CD4-positive, alpha-beta T cell treated with Interleukin-1 beta for 1 hour (primary cell): ENCODE measurements at regions not wholly inside any gene's neighbourhood (a gene's known extent, or its start where the extent isn't known, plus 50 kb on each side); places are given as distances from the start of the nearest gene placed in this dataset.
"Not testable (repeated sequence)": the region's sequence is repeated elsewhere in the genome, so short reads cannot be mapped to it uniquely, and the experiment has no call there.

Source experiments
- DNase-seq, 2 donors: peaks; one replicate each; pipeline ENCODE4 v3.0.0-alpha.2; 2020 to 2022

GRCh38 chr4:108454227-108454626 is 166.1 kb upstream of the RPL34 start:
- no peak for DNase-seq

DNA sequence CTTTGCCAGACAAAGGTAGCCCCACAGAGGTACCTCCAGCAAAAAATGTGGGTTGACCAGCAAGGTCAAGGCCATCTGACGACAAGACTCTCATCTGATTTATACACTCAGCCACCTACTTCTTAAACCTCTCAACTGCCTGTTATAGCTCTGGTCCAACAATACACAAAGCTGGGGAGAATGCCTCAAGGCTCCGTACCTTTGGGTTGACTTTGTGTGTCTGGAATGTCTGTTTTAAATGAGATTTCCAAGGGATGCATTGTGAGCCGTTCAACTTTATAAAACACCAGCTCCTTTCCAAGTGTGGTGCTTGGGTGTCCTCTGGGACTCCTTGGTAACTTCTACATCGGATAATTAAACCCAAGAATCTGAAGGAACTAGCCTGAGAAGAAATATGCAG is 167.0 kb upstream of the RPL34 start:
- DNase-seq, result no peak

DNA sequence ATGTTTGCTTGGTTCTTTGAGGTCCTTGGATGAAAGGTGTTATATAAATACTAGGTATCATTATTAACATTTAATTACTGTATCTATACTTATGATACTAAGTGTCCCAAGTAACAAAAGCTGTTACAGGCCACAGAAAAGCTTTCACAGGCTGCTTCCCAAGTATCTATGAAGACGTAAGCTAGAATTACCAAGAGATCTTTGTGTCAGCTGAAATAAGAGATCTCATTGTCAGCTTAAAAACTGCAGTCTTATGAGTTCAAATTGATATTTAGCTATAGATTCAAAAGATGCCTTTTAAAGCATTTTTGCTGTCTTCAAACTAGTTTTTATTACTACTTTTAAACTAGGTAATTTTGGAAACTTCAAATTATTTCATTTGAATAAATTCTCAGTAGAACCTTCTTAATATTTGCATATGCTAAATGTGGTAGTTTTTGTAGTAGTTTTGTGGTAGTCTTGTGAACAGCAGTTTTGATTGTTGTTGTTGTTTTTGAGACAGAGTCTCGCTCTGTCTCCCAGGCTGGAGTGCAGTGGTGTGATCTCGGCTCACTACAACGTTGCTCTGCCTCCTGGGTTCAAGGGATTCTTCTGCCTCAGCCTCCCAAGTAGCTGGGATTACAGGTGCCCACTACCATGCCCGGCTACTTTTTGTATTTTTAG is 170.0 kb upstream of the RPL34 start:
- DNase-seq, result no peak

DNA sequence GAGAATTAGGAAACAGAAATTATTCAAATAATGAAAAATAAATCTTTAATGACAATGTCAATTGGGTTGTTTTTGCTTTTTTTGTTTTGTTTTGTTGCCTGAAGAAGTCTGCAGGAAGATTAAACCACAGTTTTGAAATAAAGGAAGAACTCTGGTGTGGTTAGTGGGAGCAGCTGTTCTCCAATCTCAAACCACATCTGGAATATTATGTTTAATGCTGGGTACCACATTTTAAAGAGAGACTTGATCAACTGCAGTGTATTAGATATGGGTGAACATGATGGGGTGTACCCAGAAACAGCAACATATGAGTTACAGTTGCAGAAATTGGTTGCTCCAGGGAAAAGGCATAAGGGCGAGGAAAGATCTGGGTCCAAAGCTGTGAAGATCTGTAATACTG is 171.2 kb upstream of the RPL34 start:
- no peak for DNase-seq

GRCh38 chr4:108446556-108446955 is 173.8 kb upstream of the RPL34 start:
- DNase-seq, result no peak

GRCh38 chr4:108445716-108446115 is 174.7 kb upstream of the RPL34 start:
- DNase-seq, result no peak

GRCh38 chr4:108443585-108443984 is 176.8 kb upstream of the RPL34 start:
- no peak for DNase-seq

DNA sequence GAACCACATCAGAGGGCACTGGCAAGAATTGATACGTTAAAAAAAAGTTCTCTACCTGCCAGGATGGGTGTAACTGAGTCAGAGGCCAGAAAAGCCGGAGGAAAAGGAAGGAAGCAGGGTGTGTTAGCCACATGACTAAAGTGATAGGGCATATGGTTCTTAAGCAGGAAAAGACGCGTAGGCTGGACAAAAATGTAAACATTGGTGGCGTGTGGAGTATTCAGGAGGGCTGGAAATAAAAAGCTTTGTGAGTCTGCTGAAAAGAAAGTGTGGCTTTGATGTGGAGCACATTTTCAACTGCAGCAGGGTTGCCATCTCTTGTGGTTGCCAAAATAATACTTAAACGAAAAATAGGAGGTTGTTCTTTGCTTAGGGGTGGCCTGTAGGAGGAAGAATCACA is 186.5 kb upstream of the RPL34 start:
- DNase-seq, result peak; percentile 8 to 50

DNA sequence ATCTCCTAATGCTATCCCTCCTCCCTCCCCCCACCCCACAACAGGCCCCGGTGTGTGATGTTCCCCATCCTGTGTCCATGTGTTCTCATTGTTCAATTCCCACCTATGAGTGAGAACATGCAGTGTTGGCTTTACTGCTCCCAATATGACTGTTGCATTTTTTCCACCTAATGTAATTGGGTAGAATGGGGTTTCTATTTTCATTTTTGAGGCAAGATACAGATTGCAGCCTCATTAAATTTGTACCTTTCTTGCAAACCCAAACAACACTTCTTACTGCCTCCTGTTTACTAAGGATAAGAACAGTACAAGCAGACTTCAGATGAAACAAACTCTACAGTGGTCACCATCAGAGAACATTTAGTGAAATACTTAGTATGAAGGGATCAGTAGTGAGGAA is 187.0 kb upstream of the RPL34 start:
- not testable (repeated sequence) for DNase-seq

DNA sequence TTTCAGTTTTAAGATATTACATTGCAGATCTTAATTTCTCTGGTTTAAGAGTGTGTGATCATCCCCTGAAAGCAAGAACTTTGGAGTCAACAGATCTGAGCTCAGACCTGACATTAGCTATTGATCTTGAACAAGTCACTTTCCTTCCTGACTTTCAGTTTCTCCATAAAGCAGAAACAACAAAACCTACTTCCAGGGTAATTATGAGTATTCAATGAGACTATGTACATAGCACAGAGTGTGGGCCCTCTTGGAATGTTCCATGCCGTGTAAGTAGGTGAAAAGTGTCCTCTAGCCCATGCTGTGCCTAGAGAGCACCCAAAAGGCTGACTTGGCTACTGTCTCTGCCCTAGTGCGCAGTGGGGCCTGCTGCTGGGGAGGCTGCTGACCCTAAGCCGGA is 188.0 kb upstream of the RPL34 start:
- no peak for DNase-seq

- no peak for DNase-seq
Observed at GRCh38 chr4:108431986-108432385, 188.4 kb upstream of the RPL34 start.

GRCh38 chr4:108430921-108431320 is 189.5 kb upstream of the RPL34 start:
- DNase-seq, result no peak

DNA sequence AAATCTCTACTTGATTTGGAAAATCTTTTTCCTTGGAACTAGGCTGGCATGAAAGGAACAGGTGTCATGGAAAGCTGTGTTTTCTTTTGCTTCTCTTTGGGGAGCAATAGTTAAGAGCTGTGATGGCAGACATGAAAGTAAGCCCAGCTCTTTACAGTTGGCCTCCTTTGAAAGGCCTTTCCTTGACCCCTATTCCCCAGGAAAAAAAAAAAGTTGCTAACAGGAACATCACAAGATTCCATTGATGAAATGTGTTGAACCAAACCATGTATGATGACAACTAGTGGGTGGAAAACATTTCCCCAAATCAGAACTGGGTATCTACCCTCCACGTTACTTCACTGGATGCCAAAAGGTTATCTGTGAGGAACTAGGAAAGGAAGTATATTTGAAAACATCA is 190.7 kb upstream of the RPL34 start:
- no peak for DNase-seq

GRCh38 chr4:108428923-108429322 is 191.5 kb upstream of the RPL34 start:
- no peak for DNase-seq

DNA sequence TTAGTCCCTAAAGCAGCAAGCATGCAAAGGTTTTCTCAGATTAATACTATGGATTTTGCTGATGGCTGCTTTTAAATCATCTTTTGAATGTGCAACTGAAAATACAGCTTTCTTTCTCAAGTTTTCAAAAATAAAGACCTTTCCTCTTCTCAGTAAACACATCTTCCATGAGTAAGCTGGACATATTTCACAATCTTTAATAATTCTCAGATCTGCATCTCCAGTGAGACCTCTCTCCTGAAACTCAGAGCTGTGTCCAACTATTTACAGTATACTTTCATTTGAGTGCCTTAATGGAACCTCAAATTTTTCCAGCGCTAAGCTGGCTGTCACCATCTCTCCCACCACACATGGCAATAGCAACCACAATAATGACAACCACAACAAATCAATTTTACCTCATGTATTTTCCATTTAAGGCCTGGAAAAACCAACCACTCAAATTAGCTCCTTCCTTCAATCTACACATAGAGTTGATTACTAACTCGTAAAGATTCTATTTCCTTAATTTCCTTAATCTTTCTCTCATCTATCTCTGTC is 192.4 kb upstream of the RPL34 start:
- DNase-seq, result no peak

DNA sequence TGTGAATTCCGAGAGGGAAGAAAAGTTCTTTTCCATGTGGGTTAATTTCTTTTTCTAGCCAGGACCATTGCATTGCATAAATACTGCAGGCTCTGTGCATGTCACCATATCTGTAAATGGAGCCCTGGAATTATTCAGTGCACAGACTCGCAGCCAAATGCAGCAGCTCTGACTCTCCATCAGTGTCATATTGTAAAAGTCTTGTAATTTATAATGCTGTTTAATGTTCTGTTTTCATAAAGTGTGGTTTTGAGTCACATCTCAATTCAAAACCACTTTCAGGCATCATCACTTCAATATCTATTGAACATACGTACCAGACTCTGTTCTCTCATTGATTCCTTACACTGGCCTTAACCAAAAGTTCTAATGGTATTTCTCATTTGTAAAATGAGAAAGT is 193.9 kb upstream of the RPL34 start:
- DNase-seq, result no peak

DNA sequence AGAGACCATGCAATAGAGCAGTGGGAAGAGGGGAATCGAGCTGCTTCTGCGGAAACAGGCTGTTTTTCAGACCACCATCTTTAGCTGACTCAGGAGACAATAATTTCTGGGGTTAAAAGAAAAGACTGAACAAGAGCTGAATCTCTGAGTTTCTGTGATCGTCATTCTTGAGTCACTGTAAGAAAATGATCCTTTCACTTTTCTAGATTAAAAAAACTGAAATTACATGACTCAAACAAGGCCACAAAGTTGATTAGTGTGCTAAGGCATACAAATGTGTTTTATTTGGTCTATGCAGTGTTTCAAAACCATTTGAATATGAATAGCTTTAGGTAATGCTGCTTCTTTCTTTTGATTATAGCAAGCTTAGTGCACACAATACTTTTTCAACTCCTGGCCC is 194.4 kb upstream of the RPL34 start:
- DNase-seq, result no peak

DNA sequence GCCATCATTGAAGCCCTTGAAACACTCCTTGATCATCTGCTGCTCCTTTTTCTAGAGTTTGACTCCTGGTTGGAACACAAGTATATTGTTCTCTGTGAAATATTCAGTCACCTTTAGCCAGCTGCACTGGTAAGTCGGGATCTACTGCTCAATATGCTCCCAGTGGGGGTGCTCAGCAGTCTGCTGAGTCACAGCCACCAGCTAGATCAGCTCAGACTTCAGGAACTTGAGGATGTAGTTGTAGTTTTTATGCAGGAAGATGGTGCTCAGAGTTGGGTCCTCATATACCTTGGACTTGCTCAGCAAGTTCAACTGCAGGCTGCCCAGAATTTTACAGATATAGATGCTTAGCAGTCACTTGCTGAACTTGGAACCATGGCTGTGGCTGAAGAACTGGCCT is 202.5 kb upstream of the RPL34 start:
- no peak for DNase-seq

- DNase-seq, result no peak
Observed at GRCh38 chr4:108416831-108417230, 203.5 kb upstream of the RPL34 start.

- no peak for DNase-seq
Observed at GRCh38 chr4:108415389-108415788, 205.0 kb upstream of the RPL34 start.

DNA sequence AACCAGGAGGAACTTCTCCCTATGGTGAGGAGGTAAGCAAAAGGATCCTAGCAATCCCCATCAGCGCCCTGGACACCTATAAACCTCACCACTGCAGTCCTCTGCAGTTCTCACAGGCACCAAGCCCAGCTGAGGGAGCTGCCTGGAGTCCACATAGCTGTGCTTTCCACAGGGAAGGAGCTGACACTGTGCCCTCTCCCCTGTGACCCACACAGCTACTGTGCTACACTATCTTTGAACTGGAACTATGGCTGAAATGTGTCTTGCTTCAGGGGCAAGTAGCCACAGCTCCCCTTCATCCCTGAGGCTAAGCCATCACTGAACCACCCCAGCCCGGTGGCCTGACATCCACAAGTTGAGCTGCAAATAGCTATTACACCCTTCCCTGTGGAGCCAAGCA is 208.5 kb upstream of the RPL34 start:
- DNase-seq, result no peak

- not testable (repeated sequence) for DNase-seq
Observed at GRCh38 chr4:108409691-108410090, 210.7 kb upstream of the RPL34 start.

GRCh38 chr4:108405586-108405985 is 214.8 kb upstream of the RPL34 start:
- DNase-seq, result no peak

- DNase-seq, result no peak
Observed at GRCh38 chr4:108400309-108400708, 220.1 kb upstream of the RPL34 start.

DNA sequence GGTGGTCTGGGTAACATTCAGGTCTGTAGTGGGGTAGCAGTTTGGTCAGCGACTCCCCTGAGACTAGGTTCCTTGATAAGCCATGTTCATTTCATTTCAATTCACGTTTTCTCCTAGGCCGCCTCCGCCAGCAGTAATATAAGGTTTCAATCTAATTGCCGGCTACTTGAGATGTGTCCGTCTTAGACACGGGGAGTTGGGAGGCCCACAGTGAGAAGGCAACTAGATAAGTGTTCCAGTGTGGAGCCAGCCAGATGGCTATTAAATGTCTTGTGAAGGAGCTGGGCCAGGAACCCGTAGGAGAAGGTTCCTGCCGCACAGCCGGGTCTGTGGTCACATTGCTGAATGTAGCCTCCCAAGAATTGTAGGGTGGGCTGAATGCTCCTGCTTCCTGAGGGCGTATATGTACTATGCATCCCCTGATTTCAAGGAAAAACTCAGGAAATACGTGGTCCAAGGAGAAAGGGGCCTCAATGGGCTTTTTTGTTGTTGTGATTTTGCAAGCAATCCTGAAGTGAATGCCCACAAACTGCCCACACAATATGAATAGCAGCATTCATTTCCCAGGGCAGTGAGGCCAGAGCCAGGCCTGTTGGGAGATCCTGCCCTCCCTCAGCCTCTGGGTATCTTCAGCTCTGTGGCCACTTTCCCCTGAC is 220.6 kb upstream of the RPL34 start:
- DNase-seq, result no peak
